ENCODE measurements at regions not wholly inside any gene's neighbourhood (a gene's known extent, or its start where the extent isn't known, plus 50 kb on each side); places are given as distances from the start of the nearest gene placed in this dataset.

DNA sequence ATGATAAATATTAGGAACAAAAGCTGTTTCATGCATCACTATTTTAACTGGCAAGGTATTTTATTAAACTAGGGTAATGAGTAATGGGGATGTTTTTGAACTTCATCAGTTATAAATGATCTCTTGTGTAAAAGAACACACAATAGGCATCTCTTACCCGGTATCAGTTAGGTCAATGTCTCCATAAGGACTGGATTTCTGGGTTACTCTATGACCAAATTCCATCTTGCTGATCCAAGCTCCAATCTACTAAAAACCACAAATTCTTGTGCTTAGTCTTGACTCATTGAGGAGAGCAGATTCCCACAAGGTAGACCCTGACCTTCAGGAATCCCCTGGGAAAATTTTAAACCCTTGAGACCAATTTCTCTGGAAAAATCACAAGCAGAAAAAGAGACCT lies 1167.7 kb downstream of the XPNPEP1 start:
- no peak overlapping the region for H3K4me3 ChIP-seq (ENCODE audit: insufficient read depth, low read depth, low read length)
- H2BK5ac ChIP-seq (ENCODE audit: low read depth, low read length, poor library complexity, severe bottlenecking) = no peak overlapping the region
- H3K27ac ChIP-seq (ENCODE audit: insufficient read depth, low read length) = no peak overlapping the region
- H3K56ac ChIP-seq (ENCODE audit: extremely low read depth, insufficient read depth, low read length) = no peak overlapping the region
- H2AK9ac ChIP-seq (replicated peaks; ENCODE audit: low read depth, low read length, poor library complexity) = no peak overlapping the region
- no peak overlapping the region for H3K4me2 ChIP-seq (ENCODE audit: low read depth, low read length)
- no peaks in the 10 kb centered on the region for H3K79me1 ChIP-seq (ENCODE audit: low read depth in 1 of 2, low read length in 2 of 2)
- H3K9me3 ChIP-seq (ENCODE audit: control insufficient read depth, insufficient read depth, low read length) = no peaks in the 10 kb centered on the region
- no peaks in the 10 kb centered on the region for H3K27me3 ChIP-seq (ENCODE audit: control insufficient read depth, insufficient read depth, low read length)
- ChIA-PET POLR2A (ENCODE audit: unreplicated experiment) (no interaction called here), CTCF (no interaction called here)
- no peak overlapping the region for H2AK5ac ChIP-seq (ENCODE audit: low read depth, low read length)
- no peaks in the 10 kb centered on the region for H3K9me1 ChIP-seq (ENCODE audit: insufficient read depth, low read length)
- intact Hi-C loops (cut with micrococcal nuclease) = no loop called here
- H3K4ac ChIP-seq (ENCODE audit: low read depth, low read length) = no peak overlapping the region
- no peaks in the 10 kb centered on the region for H4K20me1 ChIP-seq (ENCODE audit: insufficient read depth, low read length)
- H4K91ac ChIP-seq (ENCODE audit: insufficient read depth, low read depth, low read length) = no peak overlapping the region
- dilution Hi-C loops (cut with HindIII; ENCODE audit: low sequenced_read_pairs, unreplicated experiment) = no loop called here
- no CpG with 5 or more reads among the region's 1 CpG for WGBS, 2 experiments (ENCODE audit: extremely low coverage in 2 of 2, insufficient read length in 1 of 2)
- H4K5ac ChIP-seq (ENCODE audit: low read depth, low read length) = no peak overlapping the region
- H4K8ac ChIP-seq (ENCODE audit: low read depth in 2 of 2, low read length in 2 of 2) = no peak overlapping the region
- H3K14ac ChIP-seq (replicated peaks; ENCODE audit: low read depth, low read length) = no peak overlapping the region
- no TSS peak for BruUV-seq (replicated peaks)
- no peaks in the 10 kb centered on the region for H3K4me1 ChIP-seq (ENCODE audit: control insufficient read depth, insufficient read depth, low read length)
- ATAC-seq (ENCODE audit: low read depth) = no peak
- H2AFZ ChIP-seq (replicated peaks; ENCODE audit: low read length, poor library complexity) = no peak overlapping the region
- in situ Hi-C loops (cut with MboI; ENCODE audit: low sequenced_read_pairs) = no loop called here
- no peak overlapping the region for H2BK15ac ChIP-seq (ENCODE audit: low read depth, low read length)
- no peak overlapping the region for H2BK120ac ChIP-seq (ENCODE audit: low read depth, low read length)
- no peak overlapping the region for H3K9ac ChIP-seq (ENCODE audit: low read depth, low read length)
- H3K36me3 ChIP-seq (ENCODE audit: control insufficient read depth, insufficient read depth, low read length) = no peaks in the 10 kb centered on the region
- no peak for DNase-seq
- no peak overlapping the region for H3K18ac ChIP-seq (ENCODE audit: low read depth, low read length)
- TF ChIP-seq MAZ (IDR thresholded peaks at IDR 0.05; ENCODE audit: borderline replicate concordance, low read depth, low read length) (no peak), MXI1 (IDR thresholded peaks at IDR 0.05; ENCODE audit: borderline replicate concordance, low read depth, low read length) (no peak), POLR2A (IDR thresholded peaks at IDR 0.05; ENCODE audit: low read depth, low read length) (no peak), NFE2L2 (IDR thresholded peaks at IDR 0.05; ENCODE audit: low read depth, low read length) (no peak), MAFK (IDR thresholded peaks at IDR 0.05; ENCODE audit: low read depth, low read length) (no peak), RCOR1 (IDR thresholded peaks at IDR 0.05; ENCODE audit: insufficient replicate concordance, low read length) (no peak), SMC3 (IDR thresholded peaks at IDR 0.05; ENCODE audit: low read depth, low read length) (no peak), RFX5 (IDR thresholded peaks at IDR 0.05; ENCODE audit: low read depth, low read length) (no peak), BHLHE40 (IDR thresholded peaks at IDR 0.05; ENCODE audit: low read depth, low read length) (no peak), CEBPB (IDR thresholded peaks at IDR 0.05; ENCODE audit: low read depth, low read length) (no peak), FOS (IDR thresholded peaks at IDR 0.05; ENCODE audit: low read depth, low read length) (no peak), RAD21 (IDR thresholded peaks at IDR 0.05; ENCODE audit: low read length) (no peak), CHD1 (IDR thresholded peaks at IDR 0.05; ENCODE audit: low read depth, low read length) (no peak)
- TF ChIP-seq, protein P1, sequence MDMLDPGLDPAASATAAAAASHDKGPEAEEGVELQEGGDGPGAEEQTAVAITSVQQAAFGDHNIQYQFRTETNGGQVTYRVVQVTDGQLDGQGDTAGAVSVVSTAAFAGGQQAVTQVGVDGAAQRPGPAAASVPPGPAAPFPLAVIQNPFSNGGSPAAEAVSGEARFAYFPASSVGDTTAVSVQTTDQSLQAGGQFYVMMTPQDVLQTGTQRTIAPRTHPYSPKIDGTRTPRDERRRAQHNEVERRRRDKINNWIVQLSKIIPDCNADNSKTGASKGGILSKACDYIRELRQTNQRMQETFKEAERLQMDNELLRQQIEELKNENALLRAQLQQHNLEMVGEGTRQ (IDR thresholded peaks at IDR 0.05; ENCODE audit: low read depth, low read length) = no peak
- TF ChIP-seq, protein P2, sequence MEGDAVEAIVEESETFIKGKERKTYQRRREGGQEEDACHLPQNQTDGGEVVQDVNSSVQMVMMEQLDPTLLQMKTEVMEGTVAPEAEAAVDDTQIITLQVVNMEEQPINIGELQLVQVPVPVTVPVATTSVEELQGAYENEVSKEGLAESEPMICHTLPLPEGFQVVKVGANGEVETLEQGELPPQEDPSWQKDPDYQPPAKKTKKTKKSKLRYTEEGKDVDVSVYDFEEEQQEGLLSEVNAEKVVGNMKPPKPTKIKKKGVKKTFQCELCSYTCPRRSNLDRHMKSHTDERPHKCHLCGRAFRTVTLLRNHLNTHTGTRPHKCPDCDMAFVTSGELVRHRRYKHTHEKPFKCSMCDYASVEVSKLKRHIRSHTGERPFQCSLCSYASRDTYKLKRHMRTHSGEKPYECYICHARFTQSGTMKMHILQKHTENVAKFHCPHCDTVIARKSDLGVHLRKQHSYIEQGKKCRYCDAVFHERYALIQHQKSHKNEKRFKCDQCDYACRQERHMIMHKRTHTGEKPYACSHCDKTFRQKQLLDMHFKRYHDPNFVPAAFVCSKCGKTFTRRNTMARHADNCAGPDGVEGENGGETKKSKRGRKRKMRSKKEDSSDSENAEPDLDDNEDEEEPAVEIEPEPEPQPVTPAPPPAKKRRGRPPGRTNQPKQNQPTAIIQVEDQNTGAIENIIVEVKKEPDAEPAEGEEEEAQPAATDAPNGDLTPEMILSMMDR (conservative IDR thresholded peaks at IDR 0.05; ENCODE audit: low read depth, low read length) = no peak
- TF ChIP-seq, protein P3, sequence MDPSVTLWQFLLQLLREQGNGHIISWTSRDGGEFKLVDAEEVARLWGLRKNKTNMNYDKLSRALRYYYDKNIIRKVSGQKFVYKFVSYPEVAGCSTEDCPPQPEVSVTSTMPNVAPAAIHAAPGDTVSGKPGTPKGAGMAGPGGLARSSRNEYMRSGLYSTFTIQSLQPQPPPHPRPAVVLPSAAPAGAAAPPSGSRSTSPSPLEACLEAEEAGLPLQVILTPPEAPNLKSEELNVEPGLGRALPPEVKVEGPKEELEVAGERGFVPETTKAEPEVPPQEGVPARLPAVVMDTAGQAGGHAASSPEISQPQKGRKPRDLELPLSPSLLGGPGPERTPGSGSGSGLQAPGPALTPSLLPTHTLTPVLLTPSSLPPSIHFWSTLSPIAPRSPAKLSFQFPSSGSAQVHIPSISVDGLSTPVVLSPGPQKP (IDR thresholded peaks at IDR 0.05; ENCODE audit: borderline replicate concordance, low read depth, low read length) = no peak
- no peak overlapping the region for H3K23ac ChIP-seq (ENCODE audit: low read depth, low read length)
- no peak overlapping the region for H2BK20ac ChIP-seq (ENCODE audit: low read depth, low read length)

Measured in IMR-90 (cell line).